Peyer's patch (tissue), 4 donors: ENCODE measurements at regions not wholly inside any gene's neighbourhood (a gene's known extent, or its start where the extent isn't known, plus 50 kb on each side); places are given as distances from the start of the nearest gene placed in this dataset.

Experiments
- POLR2A ChIP-seq, 2 donors: fragments of 450-650 bp; IDR thresholded peaks; one replicate each; pipeline ENCODE4 v1.5.1; 2017; ENCODE audit warnings: antibody characterized with exemption in 2 of 2, mild to moderate bottlenecking in 2 of 2, moderate library complexity in 2 of 2
- TF ChIP-seq, protein P1 (sequence below), 6 experiments: fragments of 450-650 bp in 4 of 6; fragments of 200-600 bp in 2 of 6; sonication (generic) in 1 of 6; IDR thresholded peaks; one replicate each; pipeline ENCODE4 v1.5.1; 2017 to 2019; ENCODE audit warnings: antibody characterized with exemption in 6 of 6, mild to moderate bottlenecking in 3 of 6, moderate library complexity in 1 of 6

DNA sequence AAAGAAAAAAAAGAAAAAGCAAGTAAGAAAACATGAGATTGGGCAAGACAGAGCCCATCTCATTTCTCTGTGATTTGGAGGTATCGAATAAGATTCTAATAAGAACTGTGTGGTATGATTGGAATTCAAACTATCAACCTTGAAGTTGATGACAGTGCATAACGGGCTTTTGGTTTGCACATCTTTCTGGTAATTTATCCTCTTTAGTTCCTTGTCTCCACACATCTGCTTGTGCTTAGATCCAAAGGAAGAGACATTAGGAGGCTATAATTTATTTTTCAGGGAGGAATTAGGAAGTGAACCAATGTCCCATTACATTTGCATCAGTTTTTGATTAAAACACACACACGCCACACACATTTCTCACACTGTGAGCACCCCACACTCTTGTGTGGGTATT, 149.9 kb downstream of the ARSF start:
- TF ChIP-seq POLR2A (IDR thresholded peaks at IDR 0.05): no peak
- TF ChIP-seq, protein P1, sequence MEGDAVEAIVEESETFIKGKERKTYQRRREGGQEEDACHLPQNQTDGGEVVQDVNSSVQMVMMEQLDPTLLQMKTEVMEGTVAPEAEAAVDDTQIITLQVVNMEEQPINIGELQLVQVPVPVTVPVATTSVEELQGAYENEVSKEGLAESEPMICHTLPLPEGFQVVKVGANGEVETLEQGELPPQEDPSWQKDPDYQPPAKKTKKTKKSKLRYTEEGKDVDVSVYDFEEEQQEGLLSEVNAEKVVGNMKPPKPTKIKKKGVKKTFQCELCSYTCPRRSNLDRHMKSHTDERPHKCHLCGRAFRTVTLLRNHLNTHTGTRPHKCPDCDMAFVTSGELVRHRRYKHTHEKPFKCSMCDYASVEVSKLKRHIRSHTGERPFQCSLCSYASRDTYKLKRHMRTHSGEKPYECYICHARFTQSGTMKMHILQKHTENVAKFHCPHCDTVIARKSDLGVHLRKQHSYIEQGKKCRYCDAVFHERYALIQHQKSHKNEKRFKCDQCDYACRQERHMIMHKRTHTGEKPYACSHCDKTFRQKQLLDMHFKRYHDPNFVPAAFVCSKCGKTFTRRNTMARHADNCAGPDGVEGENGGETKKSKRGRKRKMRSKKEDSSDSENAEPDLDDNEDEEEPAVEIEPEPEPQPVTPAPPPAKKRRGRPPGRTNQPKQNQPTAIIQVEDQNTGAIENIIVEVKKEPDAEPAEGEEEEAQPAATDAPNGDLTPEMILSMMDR (IDR thresholded peaks at IDR 0.05): no peak
